ENCODE measurements at regions not wholly inside any gene's neighbourhood (a gene's known extent, or its start where the extent isn't known, plus 50 kb on each side); places are given as distances from the start of the nearest gene placed in this dataset.
A peak's percentile ranks its signal among the peaks of the same experiment; 100 is the strongest.

- Histone ChIP-seq H3K27me3 (ENCODE audit: low read depth) (no peaks in the 10 kb centered on the region), H3K27ac (no peak overlapping the region), H3K4me1 (no peaks in the 10 kb centered on the region), H3K9me3 (no peaks in the 10 kb centered on the region), H3K36me3 (no peaks in the 10 kb centered on the region), H3K4me3 (no peak overlapping the region)
- ATAC-seq (peak; percentile 68 to 80), DNase-seq (no peak)
- intact Hi-C loops (cut with DNase I), result no loop called here
- no peak for TF ChIP-seq CTCF (IDR thresholded peaks at IDR 0.05)
These were observed 415.6 kb downstream of the GJA1 start for GRCh38 chr6:121851056-121851455.

GRCh38 chr6:121853686-121854085, 418.2 kb downstream of the GJA1 start:
- DNase-seq (no peak), ATAC-seq (no peak)
- intact Hi-C loops (cut with DNase I), result no loop called here
- Histone ChIP-seq H3K27ac (no peak overlapping the region), H3K4me3 (no peak overlapping the region), H3K9me3 (no peaks in the 10 kb centered on the region), H3K27me3 (ENCODE audit: low read depth) (no peaks in the 10 kb centered on the region), H3K4me1 (no peaks in the 10 kb centered on the region), H3K36me3 (no peaks in the 10 kb centered on the region)
- TF ChIP-seq CTCF (IDR thresholded peaks at IDR 0.05), result no peak

- no peak for TF ChIP-seq CTCF (IDR thresholded peaks at IDR 0.05)
- ATAC-seq (no peak), DNase-seq (no peak)
- no peak overlapping the region for H3K27ac ChIP-seq
- no peaks in the 10 kb centered on the region for H3K4me1 ChIP-seq
- H3K27me3 ChIP-seq (ENCODE audit: low read depth), result no peaks in the 10 kb centered on the region
- H3K9me3 ChIP-seq, result no peaks in the 10 kb centered on the region
- intact Hi-C loops (cut with DNase I), result no loop called here
- no peaks in the 10 kb centered on the region for H3K36me3 ChIP-seq
- no peak overlapping the region for H3K4me3 ChIP-seq
These were observed 420.1 kb downstream of the GJA1 start for GRCh38 chr6:121855521-121855920.

GRCh38 chr6:121856296-121856695, 420.9 kb downstream of the GJA1 start:
- no peaks in the 10 kb centered on the region for H3K9me3 ChIP-seq
- no peak overlapping the region for H3K4me3 ChIP-seq
- no peaks in the 10 kb centered on the region for H3K27me3 ChIP-seq (ENCODE audit: low read depth)
- no peak for DNase-seq
- no peak for TF ChIP-seq CTCF (IDR thresholded peaks at IDR 0.05)
- ATAC-seq, result no peak
- H3K4me1 ChIP-seq, result no peaks in the 10 kb centered on the region
- intact Hi-C loops (cut with DNase I), result no loop called here
- H3K27ac ChIP-seq, result no peak overlapping the region
- no peaks in the 10 kb centered on the region for H3K36me3 ChIP-seq

- no peak overlapping the region for H3K27ac ChIP-seq
- intact Hi-C loops (cut with DNase I), result no loop called here
- no peaks in the 10 kb centered on the region for H3K9me3 ChIP-seq
- no peaks in the 10 kb centered on the region for H3K27me3 ChIP-seq (ENCODE audit: low read depth)
- H3K36me3 ChIP-seq, result no peaks in the 10 kb centered on the region
- DNase-seq, result no peak
- H3K4me1 ChIP-seq, result no peaks in the 10 kb centered on the region
- TF ChIP-seq CTCF (IDR thresholded peaks at IDR 0.05), result no peak
- H3K4me3 ChIP-seq, result no peak overlapping the region
- no peak for ATAC-seq
These were observed 422.1 kb downstream of the GJA1 start for GRCh38 chr6:121857551-121857950.

GRCh38 chr6:121858310-121858709, 422.9 kb downstream of the GJA1 start:
- no peaks in the 10 kb centered on the region for H3K27me3 ChIP-seq (ENCODE audit: low read depth)
- no peak for ATAC-seq
- H3K4me3 ChIP-seq, result no peak overlapping the region
- intact Hi-C loops (cut with DNase I), result no loop called here
- no peak for TF ChIP-seq CTCF (IDR thresholded peaks at IDR 0.05)
- H3K27ac ChIP-seq, result no peak overlapping the region
- DNase-seq, result no peak
- H3K36me3 ChIP-seq, result no peaks in the 10 kb centered on the region
- H3K9me3 ChIP-seq, result no peaks in the 10 kb centered on the region
- no peaks in the 10 kb centered on the region for H3K4me1 ChIP-seq

All from lower lobe of right lung (tissue), 2 donors.